ENCODE measurements at regions not wholly inside any gene's neighbourhood (a gene's known extent, or its start where the extent isn't known, plus 50 kb on each side); places are given as distances from the start of the nearest gene placed in this dataset.

GRCh38 chr18:6488956-6489355, 74.2 kb upstream of the L3MBTL4 start:
- no peaks in the 10 kb centered on the region for H3K36me3 ChIP-seq (ENCODE audit: control insufficient read depth in 2 of 2, insufficient read depth in 2 of 2, low read length in 1 of 2)
- H3K27me3 ChIP-seq (ENCODE audit: control insufficient read depth in 1 of 2, insufficient read depth in 2 of 2, low read length in 2 of 2): no peaks in the 10 kb centered on the region
- WGBS, 2 donors: 88 to 93% methylated on average over 1 of the region's 1 CpG
- no peak overlapping the region for H3K4me3 ChIP-seq (ENCODE audit: low read depth in 1 of 2, low read length in 2 of 2)
- no peaks in the 10 kb centered on the region for H3K9me3 ChIP-seq (ENCODE audit: control insufficient read depth in 2 of 2, insufficient read depth in 1 of 2, low read depth in 1 of 2, low read length in 1 of 2)
- no peak overlapping the region for H3K27ac ChIP-seq (ENCODE audit: low read depth in 2 of 2, low read length in 1 of 2)
- H3K4me1 ChIP-seq (ENCODE audit: control insufficient read depth in 2 of 2, insufficient read depth in 2 of 2, low read length in 1 of 2): peaks cover 0 to under 1% of the 10 kb centered on the region in 2 donors

- Histone ChIP-seq H3K27ac (ENCODE audit: low read depth in 2 of 2, low read length in 1 of 2) (no peak overlapping the region), H3K36me3 (ENCODE audit: control insufficient read depth in 2 of 2, insufficient read depth in 2 of 2, low read length in 1 of 2) (no peaks in the 10 kb centered on the region), H3K27me3 (ENCODE audit: control insufficient read depth in 1 of 2, insufficient read depth in 2 of 2, low read length in 2 of 2) (no peaks in the 10 kb centered on the region), H3K4me3 (ENCODE audit: low read depth in 1 of 2, low read length in 2 of 2) (no peak overlapping the region), H3K4me1 (ENCODE audit: control insufficient read depth in 2 of 2, insufficient read depth in 2 of 2, low read length in 1 of 2) (no peaks in the 10 kb centered on the region), H3K9me3 (ENCODE audit: control insufficient read depth in 2 of 2, insufficient read depth in 1 of 2, low read depth in 1 of 2, low read length in 1 of 2) (no peaks in the 10 kb centered on the region)
- WGBS, 2 donors: 81% methylated on average over 2 of the region's 2 CpGs
Observed at GRCh38 chr18:6489977-6490376, 75.3 kb upstream of the L3MBTL4 start.

- H3K36me3 ChIP-seq (ENCODE audit: control insufficient read depth in 2 of 2, insufficient read depth in 2 of 2, low read length in 1 of 2): no peaks in the 10 kb centered on the region
- no peak overlapping the region for H3K4me3 ChIP-seq (ENCODE audit: low read depth in 1 of 2, low read length in 2 of 2)
- WGBS, 2 donors: 69 to 75% methylated on average over 5 of the region's 5 CpGs
- no peaks in the 10 kb centered on the region for H3K9me3 ChIP-seq (ENCODE audit: control insufficient read depth in 2 of 2, insufficient read depth in 1 of 2, low read depth in 1 of 2, low read length in 1 of 2)
- no peaks in the 10 kb centered on the region for H3K27me3 ChIP-seq (ENCODE audit: control insufficient read depth in 1 of 2, insufficient read depth in 2 of 2, low read length in 2 of 2)
- no peaks in the 10 kb centered on the region for H3K4me1 ChIP-seq (ENCODE audit: control insufficient read depth in 2 of 2, insufficient read depth in 2 of 2, low read length in 1 of 2)
- no peak overlapping the region for H3K27ac ChIP-seq (ENCODE audit: low read depth in 2 of 2, low read length in 1 of 2)
Observed at GRCh38 chr18:6493194-6493593, 78.5 kb upstream of the L3MBTL4 start.

GRCh38 chr18:6495536-6495935, 80.8 kb upstream of the L3MBTL4 start:
- Histone ChIP-seq H3K27ac (ENCODE audit: low read depth in 2 of 2, low read length in 1 of 2) (no peak overlapping the region), H3K36me3 (ENCODE audit: control insufficient read depth in 2 of 2, insufficient read depth in 2 of 2, low read length in 1 of 2) (no peaks in the 10 kb centered on the region), H3K9me3 (ENCODE audit: control insufficient read depth in 2 of 2, insufficient read depth in 1 of 2, low read depth in 1 of 2, low read length in 1 of 2) (no peaks in the 10 kb centered on the region), H3K27me3 (ENCODE audit: control insufficient read depth in 1 of 2, insufficient read depth in 2 of 2, low read length in 2 of 2) (no peaks in the 10 kb centered on the region), H3K4me1 (ENCODE audit: control insufficient read depth in 2 of 2, insufficient read depth in 2 of 2, low read length in 1 of 2) (no peaks in the 10 kb centered on the region), H3K4me3 (ENCODE audit: low read depth in 1 of 2, low read length in 2 of 2) (no peak overlapping the region)
- 47 to 57% methylated on average over 5 of the region's 5 CpGs for WGBS, 2 donors

GRCh38 chr18:6497543-6497942, 82.8 kb upstream of the L3MBTL4 start:
- no peaks in the 10 kb centered on the region for H3K36me3 ChIP-seq (ENCODE audit: control insufficient read depth in 2 of 2, insufficient read depth in 2 of 2, low read length in 1 of 2)
- H3K27ac ChIP-seq (ENCODE audit: low read depth in 2 of 2, low read length in 1 of 2): no peak overlapping the region
- no peaks in the 10 kb centered on the region for H3K9me3 ChIP-seq (ENCODE audit: control insufficient read depth in 2 of 2, insufficient read depth in 1 of 2, low read depth in 1 of 2, low read length in 1 of 2)
- 74 to 75% methylated on average over 4 of the region's 4 CpGs for WGBS, 2 donors
- H3K4me3 ChIP-seq (ENCODE audit: low read depth in 1 of 2, low read length in 2 of 2): no peak overlapping the region
- no peaks in the 10 kb centered on the region for H3K27me3 ChIP-seq (ENCODE audit: control insufficient read depth in 1 of 2, insufficient read depth in 2 of 2, low read length in 2 of 2)
- H3K4me1 ChIP-seq (ENCODE audit: control insufficient read depth in 2 of 2, insufficient read depth in 2 of 2, low read length in 1 of 2): no peaks in the 10 kb centered on the region

- Histone ChIP-seq H3K4me1 (ENCODE audit: control insufficient read depth in 2 of 2, insufficient read depth in 2 of 2, low read length in 1 of 2) (no peaks in the 10 kb centered on the region), H3K36me3 (ENCODE audit: control insufficient read depth in 2 of 2, insufficient read depth in 2 of 2, low read length in 1 of 2) (no peaks in the 10 kb centered on the region), H3K4me3 (ENCODE audit: low read depth in 1 of 2, low read length in 2 of 2) (no peak overlapping the region), H3K27me3 (ENCODE audit: control insufficient read depth in 1 of 2, insufficient read depth in 2 of 2, low read length in 2 of 2) (no peaks in the 10 kb centered on the region), H3K9me3 (ENCODE audit: control insufficient read depth in 2 of 2, insufficient read depth in 1 of 2, low read depth in 1 of 2, low read length in 1 of 2) (no peaks in the 10 kb centered on the region), H3K27ac (ENCODE audit: low read depth in 2 of 2, low read length in 1 of 2) (no peak overlapping the region)
- 57 to 68% methylated on average over 2 of the region's 2 CpGs for WGBS, 2 donors
Observed at GRCh38 chr18:6498289-6498856, 83.7 kb upstream of the L3MBTL4 start.

- Histone ChIP-seq H3K27me3 (ENCODE audit: control insufficient read depth in 1 of 2, insufficient read depth in 2 of 2, low read length in 2 of 2) (no peaks in the 10 kb centered on the region), H3K9me3 (ENCODE audit: control insufficient read depth in 2 of 2, insufficient read depth in 1 of 2, low read depth in 1 of 2, low read length in 1 of 2) (no peaks in the 10 kb centered on the region), H3K4me3 (ENCODE audit: low read depth in 1 of 2, low read length in 2 of 2) (no peak overlapping the region), H3K27ac (ENCODE audit: low read depth in 2 of 2, low read length in 1 of 2) (no peak overlapping the region), H3K4me1 (ENCODE audit: control insufficient read depth in 2 of 2, insufficient read depth in 2 of 2, low read length in 1 of 2) (no peaks in the 10 kb centered on the region), H3K36me3 (ENCODE audit: control insufficient read depth in 2 of 2, insufficient read depth in 2 of 2, low read length in 1 of 2) (no peaks in the 10 kb centered on the region)
- 60 to 73% methylated on average over 5 of the region's 5 CpGs for WGBS, 2 donors
Observed at GRCh38 chr18:6504605-6505497, 90.1 kb upstream of the L3MBTL4 start.

- 54 to 59% methylated on average over 2 of the region's 2 CpGs for WGBS, 2 donors
- H3K27me3 ChIP-seq (ENCODE audit: control insufficient read depth in 1 of 2, insufficient read depth in 2 of 2, low read length in 2 of 2): no peaks in the 10 kb centered on the region
- H3K9me3 ChIP-seq (ENCODE audit: control insufficient read depth in 2 of 2, insufficient read depth in 1 of 2, low read depth in 1 of 2, low read length in 1 of 2): no peaks in the 10 kb centered on the region
Observed at GRCh38 chr18:6505498-6505875, 90.8 kb upstream of the L3MBTL4 start.

GRCh38 chr18:6509417-6509816, 94.7 kb upstream of the L3MBTL4 start:
- Histone ChIP-seq H3K36me3 (ENCODE audit: control insufficient read depth in 2 of 2, insufficient read depth in 2 of 2, low read length in 1 of 2) (no peaks in the 10 kb centered on the region), H3K27me3 (ENCODE audit: control insufficient read depth in 1 of 2, insufficient read depth in 2 of 2, low read length in 2 of 2) (no peaks in the 10 kb centered on the region), H3K4me1 (ENCODE audit: control insufficient read depth in 2 of 2, insufficient read depth in 2 of 2, low read length in 1 of 2) (no peaks in the 10 kb centered on the region), H3K4me3 (ENCODE audit: low read depth in 1 of 2, low read length in 2 of 2) (no peak overlapping the region), H3K9me3 (ENCODE audit: control insufficient read depth in 2 of 2, insufficient read depth in 1 of 2, low read depth in 1 of 2, low read length in 1 of 2) (no peaks in the 10 kb centered on the region), H3K27ac (ENCODE audit: low read depth in 2 of 2, low read length in 1 of 2) (no peak overlapping the region)
- WGBS, 2 donors: 42 to 53% methylated on average over 7 of the region's 7 CpGs

More at GRCh38 chr18:6505498-6505875, 90.8 kb upstream of the L3MBTL4 start:
- Histone ChIP-seq H3K36me3 (ENCODE audit: control insufficient read depth in 2 of 2, insufficient read depth in 2 of 2, low read length in 1 of 2) (no peaks in the 10 kb centered on the region), H3K4me3 (ENCODE audit: low read depth in 1 of 2, low read length in 2 of 2) (no peak overlapping the region), H3K4me1 (ENCODE audit: control insufficient read depth in 2 of 2, insufficient read depth in 2 of 2, low read length in 1 of 2) (no peaks in the 10 kb centered on the region), H3K27ac (ENCODE audit: low read depth in 2 of 2, low read length in 1 of 2) (no peak overlapping the region)

- Histone ChIP-seq H3K36me3 (ENCODE audit: control insufficient read depth in 2 of 2, insufficient read depth in 2 of 2, low read length in 1 of 2) (no peaks in the 10 kb centered on the region), H3K4me1 (ENCODE audit: control insufficient read depth in 2 of 2, insufficient read depth in 2 of 2, low read length in 1 of 2) (no peaks in the 10 kb centered on the region), H3K27ac (ENCODE audit: low read depth in 2 of 2, low read length in 1 of 2) (no peak overlapping the region), H3K4me3 (ENCODE audit: low read depth in 1 of 2, low read length in 2 of 2) (no peak overlapping the region), H3K9me3 (ENCODE audit: control insufficient read depth in 2 of 2, insufficient read depth in 1 of 2, low read depth in 1 of 2, low read length in 1 of 2) (no peaks in the 10 kb centered on the region), H3K27me3 (ENCODE audit: control insufficient read depth in 1 of 2, insufficient read depth in 2 of 2, low read length in 2 of 2) (no peaks in the 10 kb centered on the region)
- 15 to 18% methylated on average over 2 of the region's 2 CpGs for WGBS, 2 donors
Observed at GRCh38 chr18:6509832-6510231, 95.1 kb upstream of the L3MBTL4 start.
